ENCODE measurements at regions not wholly inside any gene's neighbourhood (a gene's known extent, or its start where the extent isn't known, plus 50 kb on each side); places are given as distances from the start of the nearest gene placed in this dataset.

DNA sequence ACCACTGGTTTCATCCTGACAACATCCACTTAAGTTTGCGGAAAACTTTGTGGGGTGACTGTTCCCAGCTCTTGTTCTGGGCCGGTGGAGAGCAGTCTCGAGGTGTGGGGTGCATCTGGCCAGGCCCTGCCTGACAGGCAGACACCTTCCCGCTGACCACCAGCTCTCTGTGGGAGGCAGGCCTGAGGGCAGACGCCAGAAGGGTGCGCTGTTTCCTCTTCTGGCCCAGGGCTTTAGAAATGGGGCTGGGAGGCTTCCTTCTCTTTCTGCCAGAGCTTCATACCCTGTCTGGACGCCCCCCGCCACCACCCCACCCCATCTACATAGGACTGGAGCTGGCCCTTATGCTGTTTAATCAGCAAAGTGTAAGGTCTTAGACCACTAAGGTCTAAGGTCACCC lies 263.8 kb downstream of the LOXHD1 start:
- no peaks in the 10 kb centered on the region for H4K20me1 ChIP-seq (ENCODE audit: control insufficient read depth, insufficient read depth, low read depth, low read length)
- H3K9me2 ChIP-seq (replicated peaks; ENCODE audit: control insufficient read depth, low read length) = no peaks in the 10 kb centered on the region
- no peak for TF ChIP-seq EZH2phosphoT487 (IDR thresholded peaks at IDR 0.05; ENCODE audit: borderline replicate concordance, low read length)
- TF ChIP-seq, protein P1, sequence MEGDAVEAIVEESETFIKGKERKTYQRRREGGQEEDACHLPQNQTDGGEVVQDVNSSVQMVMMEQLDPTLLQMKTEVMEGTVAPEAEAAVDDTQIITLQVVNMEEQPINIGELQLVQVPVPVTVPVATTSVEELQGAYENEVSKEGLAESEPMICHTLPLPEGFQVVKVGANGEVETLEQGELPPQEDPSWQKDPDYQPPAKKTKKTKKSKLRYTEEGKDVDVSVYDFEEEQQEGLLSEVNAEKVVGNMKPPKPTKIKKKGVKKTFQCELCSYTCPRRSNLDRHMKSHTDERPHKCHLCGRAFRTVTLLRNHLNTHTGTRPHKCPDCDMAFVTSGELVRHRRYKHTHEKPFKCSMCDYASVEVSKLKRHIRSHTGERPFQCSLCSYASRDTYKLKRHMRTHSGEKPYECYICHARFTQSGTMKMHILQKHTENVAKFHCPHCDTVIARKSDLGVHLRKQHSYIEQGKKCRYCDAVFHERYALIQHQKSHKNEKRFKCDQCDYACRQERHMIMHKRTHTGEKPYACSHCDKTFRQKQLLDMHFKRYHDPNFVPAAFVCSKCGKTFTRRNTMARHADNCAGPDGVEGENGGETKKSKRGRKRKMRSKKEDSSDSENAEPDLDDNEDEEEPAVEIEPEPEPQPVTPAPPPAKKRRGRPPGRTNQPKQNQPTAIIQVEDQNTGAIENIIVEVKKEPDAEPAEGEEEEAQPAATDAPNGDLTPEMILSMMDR (IDR thresholded peaks at IDR 0.05; ENCODE audit: low read depth, low read length, poor library complexity, severe bottlenecking) = peak; percentile 50
- H3K27ac ChIP-seq (ENCODE audit: low read depth, low read length) = no peak overlapping the region
- H3F3A ChIP-seq (ENCODE audit: control insufficient read depth, insufficient read depth) = no peaks in the 10 kb centered on the region
- H3K79me2 ChIP-seq (ENCODE audit: control insufficient read depth, low read length) = no peaks in the 10 kb centered on the region
- no peaks in the 10 kb centered on the region for H3K36me3 ChIP-seq (ENCODE audit: control insufficient read depth, low read length)
- peaks cover 3% of the 10 kb centered on the region; the same call in 1 of the 2 replicates for H3K27me3 ChIP-seq (ENCODE audit: control insufficient read depth, low read length)
- no peaks in the 10 kb centered on the region for H3K4me1 ChIP-seq (ENCODE audit: control insufficient read depth, low read length)
- no peak overlapping the region for H3K4me2 ChIP-seq (ENCODE audit: low read length)
- no peak overlapping the region for H3K4me3 ChIP-seq (ENCODE audit: low read length)
- H3K9me3 ChIP-seq (ENCODE audit: control insufficient read depth, insufficient read depth, low read length) = no peaks in the 10 kb centered on the region

DNA sequence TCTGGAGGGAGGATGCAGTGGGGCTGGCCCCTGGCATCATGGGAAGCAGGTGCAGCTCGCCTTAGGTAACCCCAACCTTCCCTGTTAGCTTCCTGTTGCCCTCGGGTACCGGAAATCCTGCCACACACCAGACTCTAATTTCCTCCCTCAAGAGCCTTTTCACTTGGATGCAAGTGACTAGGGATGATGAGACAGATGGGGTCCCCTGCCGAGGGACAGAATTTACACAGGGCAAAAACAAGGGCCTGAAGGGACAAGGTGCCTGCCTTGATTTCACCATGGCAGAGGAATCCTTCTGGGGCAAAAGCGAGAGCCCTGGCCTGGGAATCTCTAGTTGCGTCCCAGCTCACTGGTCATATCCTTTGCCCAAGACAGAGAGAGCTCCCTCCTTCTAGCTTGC lies 263.1 kb downstream of the LOXHD1 start:
- H3K9me2 ChIP-seq (replicated peaks; ENCODE audit: control insufficient read depth, low read length) = no peaks in the 10 kb centered on the region
- H4K20me1 ChIP-seq (ENCODE audit: control insufficient read depth, insufficient read depth, low read depth, low read length) = no peaks in the 10 kb centered on the region
- no peaks in the 10 kb centered on the region for H3K36me3 ChIP-seq (ENCODE audit: control insufficient read depth, low read length)
- H3F3A ChIP-seq (ENCODE audit: control insufficient read depth, insufficient read depth) = no peaks in the 10 kb centered on the region
- no peaks in the 10 kb centered on the region for H3K27me3 ChIP-seq (ENCODE audit: control insufficient read depth, low read length)
- H3K9me3 ChIP-seq (ENCODE audit: control insufficient read depth, insufficient read depth, low read length) = no peaks in the 10 kb centered on the region
- no peak overlapping the region for H3K27ac ChIP-seq (ENCODE audit: low read depth, low read length)
- H3K4me2 ChIP-seq (ENCODE audit: low read length) = no peak overlapping the region
- no peaks in the 10 kb centered on the region for H3K4me1 ChIP-seq (ENCODE audit: control insufficient read depth, low read length)
- no peaks in the 10 kb centered on the region for H3K79me2 ChIP-seq (ENCODE audit: control insufficient read depth, low read length)
- TF ChIP-seq EZH2phosphoT487 (IDR thresholded peaks at IDR 0.05; ENCODE audit: borderline replicate concordance, low read length) = no peak
- TF ChIP-seq, protein P1 (IDR thresholded peaks at IDR 0.05; ENCODE audit: low read depth, low read length, poor library complexity, severe bottlenecking) = no peak
- H3K4me3 ChIP-seq (ENCODE audit: low read length) = no peak overlapping the region

GRCh38 chr18:46395795-46396194 lies 261.2 kb downstream of the LOXHD1 start:
- Histone ChIP-seq H3K36me3 (ENCODE audit: control insufficient read depth, low read length) (no peaks in the 10 kb centered on the region), H3K4me2 (ENCODE audit: low read length) (no peak overlapping the region), H3F3A (ENCODE audit: control insufficient read depth, insufficient read depth) (no peaks in the 10 kb centered on the region), H3K4me3 (ENCODE audit: low read length) (no peak overlapping the region), H3K4me1 (ENCODE audit: control insufficient read depth, low read length) (no peaks in the 10 kb centered on the region), H3K9me3 (ENCODE audit: control insufficient read depth, insufficient read depth, low read length) (no peaks in the 10 kb centered on the region), H3K27ac (ENCODE audit: low read depth, low read length) (no peak overlapping the region), H3K9me2 (replicated peaks; ENCODE audit: control insufficient read depth, low read length) (no peaks in the 10 kb centered on the region), H4K20me1 (ENCODE audit: control insufficient read depth, insufficient read depth, low read depth, low read length) (no peaks in the 10 kb centered on the region), H3K79me2 (ENCODE audit: control insufficient read depth, low read length) (no peaks in the 10 kb centered on the region), H3K27me3 (ENCODE audit: control insufficient read depth, low read length) (no peaks in the 10 kb centered on the region; the same call in 1 of the 2 replicates)
- no peak for TF ChIP-seq EZH2phosphoT487 (IDR thresholded peaks at IDR 0.05; ENCODE audit: borderline replicate concordance, low read length)
- TF ChIP-seq, protein P1 (IDR thresholded peaks at IDR 0.05; ENCODE audit: low read depth, low read length, poor library complexity, severe bottlenecking) = no peak

All from DOHH2 (cell line).